NCI-H526 treated with DMSO at 0.1 percent for 48 hours (cell line): ENCODE measurements at regions not wholly inside any gene's neighbourhood (a gene's known extent, or its start where the extent isn't known, plus 50 kb on each side); places are given as distances from the start of the nearest gene placed in this dataset.
A peak's percentile ranks its signal among the peaks of the same experiment; 100 is the strongest.
"Not testable (repeated sequence)": the region's sequence is repeated elsewhere in the genome, so short reads cannot be mapped to it uniquely, and the experiment has no call there.

Experiments
- DNase-seq: peaks from one replicate; lab custom pipeline; 2025; lab: John Stamatoyannopoulos, UW

DNA sequence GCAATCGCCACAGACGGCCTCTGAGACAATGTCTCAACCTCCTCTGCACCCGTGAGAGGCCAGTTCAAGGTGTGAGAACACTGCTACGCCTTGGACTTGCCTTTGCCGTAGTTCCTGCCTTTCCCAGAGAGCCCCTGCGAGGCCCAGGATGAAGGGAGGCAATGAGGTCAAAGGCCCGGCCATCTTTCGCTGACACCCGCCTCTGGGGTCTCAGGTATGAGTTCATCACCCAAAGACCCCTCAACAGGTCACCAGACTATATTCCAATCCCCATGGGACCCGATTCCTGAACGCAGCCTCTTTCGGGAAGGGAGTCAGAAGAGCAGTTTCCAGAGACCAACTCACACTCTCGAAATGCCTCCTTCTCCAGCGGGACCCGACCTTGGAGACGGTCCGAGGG lies 573.5 kb downstream of the KCNJ18 start:
- no peak for DNase-seq

DNA sequence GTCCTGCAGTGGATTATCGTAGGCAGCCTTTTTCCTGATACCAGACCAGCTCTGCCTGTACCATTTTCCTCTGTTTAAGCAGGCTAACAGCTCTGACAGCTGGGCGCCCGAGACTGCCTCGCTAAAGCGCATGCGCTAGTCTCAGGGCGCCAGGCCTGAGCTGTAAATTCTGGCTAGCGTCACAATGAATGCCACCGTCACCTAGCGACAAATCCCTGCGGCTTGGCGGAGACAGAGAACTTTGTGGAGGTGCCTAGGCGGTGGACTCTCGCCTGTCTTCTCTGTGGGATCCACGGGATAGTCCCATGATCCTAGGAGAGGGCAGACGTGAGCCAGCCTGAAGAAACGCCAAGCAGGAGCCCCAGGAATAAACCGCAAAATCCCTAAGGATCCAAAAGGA lies 573.9 kb downstream of the KCNJ18 start:
- DNase-seq, result peak; percentile 51

DNA sequence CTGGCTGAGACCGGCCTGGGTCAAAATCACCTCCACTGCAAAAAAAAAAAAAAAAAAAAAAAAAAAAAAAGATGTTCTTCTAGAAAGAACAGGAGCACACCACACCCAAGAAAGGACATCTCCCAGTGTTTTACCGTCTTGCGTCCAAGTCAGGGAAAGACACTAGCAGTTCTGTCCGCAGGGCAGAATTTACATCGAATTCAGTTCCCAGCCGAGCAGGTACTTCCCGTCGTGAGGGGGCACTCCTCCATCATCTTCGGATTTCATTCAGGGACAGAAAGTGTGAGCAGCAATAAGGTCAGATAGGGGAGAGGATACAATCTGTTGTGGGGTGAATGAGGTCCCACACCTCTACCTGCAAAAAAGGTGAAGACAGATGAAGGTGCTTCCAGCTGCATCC lies 574.7 kb downstream of the KCNJ18 start:
- no peak for DNase-seq

DNA sequence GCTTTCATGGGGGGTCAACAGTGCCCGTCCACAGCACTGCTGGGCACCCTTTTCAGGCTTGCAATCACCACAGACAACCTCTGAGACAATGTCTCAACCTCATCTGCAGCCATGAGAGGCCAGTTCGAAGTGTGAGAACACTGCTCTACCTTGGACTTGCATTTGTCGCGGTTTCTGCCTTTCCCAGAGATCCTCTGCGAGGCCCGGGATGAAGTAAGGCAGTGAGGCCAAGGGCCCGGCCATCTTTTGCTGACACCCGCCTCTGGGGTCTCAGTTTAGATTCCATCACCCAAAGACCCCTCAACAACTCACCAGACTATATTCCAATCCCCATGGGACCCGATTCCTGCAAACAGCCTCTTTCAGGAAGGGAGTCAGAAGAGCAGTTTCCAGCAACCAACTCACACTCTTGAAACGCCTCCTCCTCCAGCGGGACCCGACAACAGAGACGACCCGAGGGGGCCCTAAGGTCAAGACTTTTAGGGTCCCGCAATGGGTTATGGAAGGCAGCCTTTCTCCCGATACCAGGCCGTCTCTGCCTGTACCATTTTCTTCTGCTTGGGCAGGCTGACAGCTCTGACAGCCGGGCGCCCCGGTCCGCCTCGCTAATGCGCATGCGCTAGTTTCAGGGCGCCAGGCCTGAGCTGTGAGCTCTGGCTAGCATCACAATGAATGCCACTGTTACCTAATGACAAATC lies 576.0 kb downstream of the KCNJ18 start:
- no peak for DNase-seq

DNA sequence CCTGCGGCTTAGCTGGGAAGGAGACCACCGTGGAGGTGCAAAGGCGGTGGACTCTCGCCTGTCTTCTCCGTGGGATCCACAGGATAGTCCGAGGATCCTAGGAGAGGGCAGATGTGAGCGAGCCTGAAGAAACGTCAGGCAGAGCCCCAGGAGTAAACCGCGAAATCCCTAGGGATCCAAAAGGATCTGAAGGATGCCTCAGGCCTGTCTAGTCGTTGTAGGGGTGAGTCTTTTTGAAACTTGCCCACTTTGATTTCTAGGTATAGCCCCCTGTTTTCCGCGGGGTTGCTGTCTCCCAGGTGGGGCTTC lies 576.5 kb downstream of the KCNJ18 start:
- no peak for DNase-seq

DNA sequence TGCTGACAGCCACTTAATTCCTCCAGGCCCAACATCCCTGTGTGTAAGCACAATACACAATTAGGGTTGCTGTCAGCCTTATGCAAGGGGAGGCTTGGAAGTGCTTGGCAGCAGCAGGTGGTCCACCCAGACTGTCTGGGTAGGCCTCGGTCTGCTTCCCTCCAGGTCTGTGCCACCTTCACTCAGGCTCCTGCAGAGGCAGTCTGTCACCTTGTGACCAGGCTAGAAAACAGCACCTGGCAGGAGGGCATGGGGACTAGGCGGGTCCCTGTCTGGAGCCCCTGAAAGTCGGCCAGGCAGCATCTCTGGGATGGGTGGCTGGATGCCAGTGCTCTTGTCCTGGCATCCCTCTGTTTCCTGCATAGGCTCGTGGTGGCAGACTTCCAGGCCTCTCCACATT lies 578.1 kb downstream of the KCNJ18 start:
- no peak for DNase-seq

DNA sequence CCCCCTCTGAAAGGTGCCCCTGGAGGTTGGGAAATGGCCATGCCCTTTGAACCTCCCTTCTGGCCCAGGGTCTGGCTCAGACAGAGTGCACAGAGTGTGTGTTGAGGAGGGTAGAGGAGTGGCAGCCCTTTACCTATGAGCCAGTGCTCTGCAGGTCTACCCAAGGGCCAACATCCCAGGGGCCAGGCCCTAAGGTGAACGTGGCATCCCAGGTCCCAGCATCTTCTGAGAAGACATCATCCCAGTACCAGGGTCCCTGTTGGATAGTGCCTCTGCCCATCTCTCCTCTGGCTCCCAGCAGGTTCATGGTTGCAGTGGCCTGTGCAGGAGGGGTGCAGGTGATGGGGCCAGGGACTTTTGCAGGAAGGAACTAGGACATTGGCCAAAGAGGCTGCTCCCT lies 578.5 kb downstream of the KCNJ18 start:
- DNase-seq, result not testable (repeated sequence)

DNA sequence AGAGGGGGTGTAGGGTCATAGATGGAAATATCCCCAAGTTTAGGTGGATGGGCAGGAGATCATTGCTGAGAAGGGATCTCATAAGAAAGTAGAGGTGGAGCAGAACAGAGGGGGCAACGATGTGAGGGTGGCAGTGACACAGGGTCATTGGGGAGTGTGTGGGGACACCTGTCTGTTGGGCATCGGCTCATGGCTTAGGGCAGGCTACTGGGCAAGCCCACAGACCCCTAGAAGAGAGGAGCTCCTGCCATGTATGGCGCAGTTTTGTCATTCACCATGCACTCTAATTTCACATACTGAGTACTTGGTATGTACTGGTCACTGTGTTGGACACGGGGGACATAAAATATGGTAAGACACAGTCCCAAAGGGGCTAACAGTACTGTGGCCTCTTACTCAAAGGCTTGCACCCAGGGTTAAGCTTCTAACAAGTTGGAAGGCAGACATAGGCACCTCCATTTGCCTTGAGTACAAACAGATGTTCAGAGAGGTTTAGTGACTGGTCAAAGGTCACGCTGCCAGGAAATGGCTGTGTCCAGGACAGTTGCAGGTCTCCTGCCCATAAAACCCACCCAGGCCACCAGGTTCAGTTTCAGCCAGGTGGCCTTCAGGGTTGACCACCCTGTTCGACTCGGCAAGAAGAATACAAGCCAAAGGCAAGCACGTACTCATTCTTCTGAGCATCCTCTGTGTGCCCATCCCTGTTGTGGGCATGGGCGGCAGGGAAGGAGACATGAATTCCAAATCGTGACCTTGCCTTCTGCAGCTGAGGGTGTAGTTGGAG lies 580.2 kb downstream of the KCNJ18 start:
- no peak for DNase-seq

DNA sequence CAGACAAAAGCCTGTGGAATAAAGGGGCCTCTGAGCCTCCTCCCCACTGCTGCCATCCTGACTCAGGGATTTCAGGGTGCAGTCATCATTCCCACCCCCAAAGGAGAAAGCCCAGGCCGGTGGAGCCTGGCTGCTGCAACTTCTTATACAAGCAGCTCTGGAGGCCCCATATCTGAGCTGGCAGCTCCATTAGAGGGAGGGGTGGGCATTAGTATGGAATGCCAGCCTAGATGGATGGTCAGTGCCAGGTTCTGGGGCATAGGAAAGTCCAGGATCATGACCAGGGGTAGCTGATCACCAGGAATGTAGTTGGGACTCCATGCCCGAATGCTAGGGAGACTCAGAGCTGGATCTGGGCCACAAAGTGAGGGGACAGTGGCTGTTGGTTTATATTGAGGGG lies 581.0 kb downstream of the KCNJ18 start:
- DNase-seq, result no peak

DNA sequence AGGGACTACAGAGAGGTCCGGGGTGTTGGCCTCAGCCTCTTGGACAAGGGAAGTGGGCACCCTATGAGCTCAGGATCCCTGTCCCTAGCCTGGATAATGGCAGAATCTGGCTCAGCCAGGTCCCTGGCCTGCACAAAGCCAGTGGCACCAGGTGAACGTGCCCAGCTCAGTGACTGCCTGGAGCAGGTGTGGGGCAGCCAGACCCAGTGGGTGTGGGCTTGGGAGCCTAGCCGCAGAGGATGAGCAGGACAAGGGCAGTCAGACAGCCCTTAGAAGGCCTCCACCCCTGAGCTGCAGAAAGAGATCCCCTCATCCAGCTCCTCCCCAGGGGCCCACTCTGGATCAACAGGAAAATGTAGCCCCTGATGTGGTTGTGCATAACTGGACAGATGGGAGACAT lies 585.3 kb downstream of the KCNJ18 start:
- no peak for DNase-seq

DNA sequence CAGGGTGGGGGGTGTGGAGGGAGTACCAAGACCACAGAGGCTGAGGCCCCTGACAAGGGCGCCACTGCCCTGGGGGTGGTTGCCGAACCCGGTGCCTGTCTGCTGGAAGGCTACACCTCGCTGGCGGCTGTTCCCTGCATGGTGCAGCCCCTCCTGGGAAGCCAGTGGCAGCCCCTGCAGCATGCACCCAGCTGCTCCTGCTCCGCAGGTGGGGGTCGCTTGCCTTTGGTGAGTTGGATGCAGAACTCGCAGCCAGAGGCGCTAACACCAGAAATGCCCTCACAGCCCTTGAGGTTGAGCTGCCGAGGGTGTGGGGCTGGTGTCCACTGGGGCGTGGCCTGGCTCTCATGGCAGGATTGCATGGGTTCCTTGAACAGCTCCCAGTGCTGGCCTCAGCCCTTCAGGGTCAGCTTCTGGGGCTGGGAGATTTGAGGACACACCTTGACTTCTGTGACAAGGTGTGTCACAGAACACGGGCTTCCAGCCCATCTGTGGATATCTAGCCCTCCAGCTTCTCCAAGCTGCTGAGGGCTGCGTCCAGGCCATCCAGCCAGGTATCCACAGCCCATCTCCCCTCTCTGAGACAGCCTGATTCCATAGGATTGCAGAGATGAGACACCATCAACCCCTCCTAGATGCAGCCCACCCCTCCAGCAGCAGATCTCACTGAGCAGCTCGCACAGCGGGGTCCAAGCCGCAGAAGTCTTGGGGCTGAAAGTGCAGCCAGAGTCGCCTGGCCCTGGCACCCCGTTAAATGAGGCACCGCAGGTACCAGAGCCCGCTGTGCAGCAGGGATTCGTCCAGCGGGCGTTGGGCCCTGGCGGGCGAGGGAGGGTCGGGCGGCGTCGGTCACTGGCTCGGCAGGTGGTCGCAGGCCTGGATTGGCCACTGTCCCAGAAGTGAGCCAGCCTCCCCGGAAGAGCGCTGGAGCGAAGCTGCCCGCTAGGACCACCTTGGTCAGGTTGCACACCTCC lies 586.3 kb downstream of the KCNJ18 start:
- no peak for DNase-seq

DNA sequence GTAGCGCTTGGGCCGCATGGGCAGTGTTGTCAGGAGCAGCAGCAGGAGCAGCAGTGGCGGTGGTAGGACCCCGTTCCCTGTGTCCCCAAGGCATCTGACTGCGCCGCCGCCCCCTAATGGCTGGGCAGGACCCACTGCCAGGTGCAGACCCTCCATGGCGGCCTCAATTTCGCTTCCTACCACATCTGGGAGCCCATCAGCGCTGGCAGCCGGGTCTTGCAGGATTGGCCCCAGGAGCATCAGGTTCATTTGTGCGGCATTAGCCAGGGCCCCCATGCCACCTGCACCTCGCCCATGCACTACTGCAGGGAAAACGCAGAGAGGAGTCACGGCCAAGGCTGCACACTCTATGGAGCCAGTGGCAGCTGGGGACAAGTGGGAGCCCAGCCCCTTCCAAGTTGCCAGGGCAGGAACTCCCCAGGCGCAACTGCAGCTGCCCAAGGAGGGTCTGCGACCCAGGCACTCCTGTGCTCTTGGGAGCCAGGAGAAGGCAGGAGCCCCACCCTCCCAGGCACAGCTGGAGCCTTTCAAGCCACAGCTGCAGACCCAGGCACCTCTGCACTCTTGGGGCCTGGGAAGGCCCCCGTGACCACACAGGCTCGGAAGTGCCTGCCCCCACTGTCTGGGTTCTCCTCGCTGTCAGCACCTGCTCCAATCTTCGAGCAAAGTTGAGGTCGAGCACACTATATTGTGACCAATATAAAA lies 594.2 kb downstream of the KCNJ18 start:
- no peak for DNase-seq

DNA sequence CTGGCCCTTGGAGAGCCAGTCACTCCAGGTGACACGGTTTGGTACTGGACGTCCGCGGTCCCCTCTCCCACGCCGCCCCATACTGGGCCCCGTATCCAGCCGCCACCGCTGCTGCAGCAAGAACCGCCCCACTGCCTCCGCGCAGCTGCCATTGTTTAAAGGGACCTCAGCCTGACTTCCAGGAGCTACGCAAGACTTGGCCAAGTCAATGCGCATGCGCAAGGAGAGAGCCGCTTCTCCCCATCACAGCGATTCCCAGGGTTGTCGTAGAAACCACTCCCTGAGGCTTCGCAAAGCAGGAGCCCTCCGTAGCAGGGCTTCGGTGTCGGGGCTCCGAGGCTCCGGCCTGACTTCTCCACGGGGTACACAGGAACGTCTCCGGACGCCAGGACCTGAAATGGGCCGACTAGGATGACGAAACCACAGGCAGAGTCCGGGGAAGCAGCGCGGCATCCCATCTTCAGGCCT lies 606.2 kb downstream of the KCNJ18 start:
- not testable (repeated sequence) for DNase-seq

DNA sequence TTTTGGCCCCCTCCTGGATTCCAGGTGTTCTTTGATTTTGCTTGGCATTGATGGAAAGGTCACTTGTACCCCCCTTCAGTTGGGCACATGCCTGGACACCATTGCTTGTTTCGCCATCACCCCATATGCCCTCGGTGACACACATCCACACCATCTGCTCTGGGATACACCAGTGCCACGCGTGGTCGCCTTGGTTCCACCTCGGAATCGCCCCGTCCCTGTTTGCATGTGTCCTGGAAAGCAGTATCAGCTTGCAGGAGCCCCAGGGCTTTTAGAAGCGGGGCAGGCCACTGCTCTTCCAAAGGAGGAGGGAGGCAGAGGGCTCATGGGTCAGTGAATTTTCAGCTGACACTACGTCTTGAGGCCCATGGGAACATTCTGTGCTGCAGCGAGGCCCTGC lies 607.9 kb downstream of the KCNJ18 start:
- no peak for DNase-seq

DNA sequence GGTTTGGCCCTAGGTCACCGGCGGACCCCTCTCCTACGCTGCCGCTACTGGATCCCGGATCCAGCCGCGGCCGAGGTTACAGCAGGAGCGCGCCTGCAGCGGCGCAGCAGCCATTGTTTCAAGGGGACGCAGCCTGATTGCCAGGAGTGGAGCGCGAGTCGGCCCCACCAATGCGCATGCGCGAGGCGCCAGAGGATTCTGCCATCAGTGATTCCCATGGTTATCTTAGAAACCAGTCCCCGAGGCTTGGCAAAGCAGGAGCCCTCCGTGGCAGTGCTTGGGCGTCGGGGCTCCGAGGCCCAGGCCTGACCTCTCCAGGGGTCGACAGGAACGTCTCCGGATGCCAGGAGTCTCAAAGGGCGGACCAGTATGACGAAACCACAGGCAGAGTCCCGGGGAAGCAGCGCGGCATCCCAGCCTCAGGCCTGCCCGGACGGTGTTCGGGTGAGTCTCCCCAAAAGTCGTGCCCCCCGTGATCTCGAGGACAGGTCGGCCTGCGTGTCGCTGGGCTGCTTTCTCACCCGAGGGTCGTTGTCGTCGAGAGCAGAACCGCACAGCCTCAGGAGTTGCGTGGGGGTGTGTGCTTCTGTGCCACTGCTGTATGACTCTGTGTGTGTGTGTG lies 608.5 kb downstream of the KCNJ18 start:
- DNase-seq, result no peak

DNA sequence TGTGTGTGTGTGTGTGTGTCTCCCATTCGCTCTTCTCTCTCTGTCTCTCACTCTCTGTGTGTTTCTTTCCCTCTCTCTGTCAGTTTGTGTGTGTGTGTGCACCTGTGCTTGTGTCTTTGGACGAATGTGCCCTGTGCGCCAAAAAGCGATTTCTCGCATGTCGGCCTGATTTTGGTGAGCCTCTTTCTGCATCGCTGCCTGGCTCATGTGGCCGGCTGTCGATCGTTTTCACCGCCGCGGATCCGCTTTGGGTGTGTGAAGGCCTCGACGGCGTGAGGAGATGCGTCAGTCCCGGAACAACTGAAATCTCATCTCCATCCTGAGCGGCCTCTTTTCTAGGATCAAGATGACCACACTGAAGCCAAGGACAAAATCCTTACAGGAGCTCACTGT lies 609.0 kb downstream of the KCNJ18 start:
- DNase-seq, result no peak

DNA sequence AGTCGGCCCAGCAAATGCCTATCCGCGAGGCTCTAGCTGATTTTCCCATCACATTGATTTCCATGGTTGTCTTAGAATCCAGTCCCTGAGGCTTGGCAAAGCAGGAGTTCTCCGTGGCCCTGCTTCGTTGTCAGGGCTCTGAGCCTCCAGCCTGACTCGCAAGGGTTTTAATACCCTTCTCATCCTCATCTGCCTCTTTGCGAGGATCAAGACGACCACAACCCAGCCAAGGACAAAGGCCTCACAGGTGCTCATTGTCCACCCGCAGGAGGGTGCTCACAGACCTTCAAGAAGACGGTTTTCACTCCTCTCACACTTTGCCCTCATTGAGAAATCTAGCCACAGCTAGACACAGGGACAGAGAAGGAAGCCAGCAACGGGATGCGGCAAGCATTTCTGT lies 610.8 kb downstream of the KCNJ18 start:
- no peak for DNase-seq

DNA sequence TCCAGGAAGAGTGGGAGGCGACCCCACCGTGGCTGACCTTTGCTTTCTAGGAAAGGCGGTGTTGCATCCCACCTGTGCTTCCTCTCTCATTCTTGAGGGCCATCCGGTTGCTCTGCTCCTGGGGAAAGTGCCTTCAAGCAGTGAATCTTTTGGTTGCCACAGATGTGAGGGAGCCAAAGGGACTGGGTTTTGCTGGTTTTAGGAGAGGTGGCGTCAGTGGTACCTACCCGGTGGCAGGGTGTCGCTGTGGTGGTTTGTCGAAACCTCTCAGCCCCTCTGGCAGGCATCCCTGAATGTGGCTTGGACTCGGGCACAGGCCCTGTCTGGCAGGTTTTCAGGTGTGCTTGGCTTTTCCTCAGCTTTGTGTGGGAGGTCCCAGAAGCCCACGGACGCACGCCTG lies 611.5 kb downstream of the KCNJ18 start:
- no peak for DNase-seq

DNA sequence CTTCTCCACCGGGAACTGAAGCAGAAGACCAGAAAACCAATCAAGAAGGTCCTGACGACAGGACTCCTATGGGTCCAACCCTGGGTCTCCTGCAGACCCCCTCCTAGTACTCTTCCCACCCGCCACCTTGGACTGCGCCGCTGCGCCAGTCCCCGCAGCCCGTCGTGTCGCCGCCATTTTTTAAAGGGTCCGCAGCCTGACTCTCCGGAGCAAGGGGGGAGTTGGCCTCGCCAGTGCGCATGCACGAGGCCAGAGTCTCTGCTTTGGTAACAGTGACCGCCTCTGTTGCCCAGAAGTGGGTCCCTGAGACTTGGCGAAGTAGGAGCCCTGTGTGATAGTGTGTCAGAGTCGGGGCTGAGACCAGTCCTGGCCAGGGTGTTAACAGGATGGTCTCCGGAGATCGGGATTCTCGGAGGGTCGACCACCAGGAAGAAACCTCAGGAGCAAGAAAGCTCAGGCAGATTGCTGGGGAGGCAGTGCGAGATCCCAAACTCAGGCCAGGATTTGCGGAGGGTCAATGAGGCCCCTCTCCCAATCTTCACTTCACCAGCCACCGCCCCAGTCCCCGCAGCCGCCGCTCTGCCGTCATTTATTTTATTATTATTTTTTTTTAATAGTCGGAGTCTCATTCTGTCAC lies 612.5 kb downstream of the KCNJ18 start:
- no peak for DNase-seq

DNA sequence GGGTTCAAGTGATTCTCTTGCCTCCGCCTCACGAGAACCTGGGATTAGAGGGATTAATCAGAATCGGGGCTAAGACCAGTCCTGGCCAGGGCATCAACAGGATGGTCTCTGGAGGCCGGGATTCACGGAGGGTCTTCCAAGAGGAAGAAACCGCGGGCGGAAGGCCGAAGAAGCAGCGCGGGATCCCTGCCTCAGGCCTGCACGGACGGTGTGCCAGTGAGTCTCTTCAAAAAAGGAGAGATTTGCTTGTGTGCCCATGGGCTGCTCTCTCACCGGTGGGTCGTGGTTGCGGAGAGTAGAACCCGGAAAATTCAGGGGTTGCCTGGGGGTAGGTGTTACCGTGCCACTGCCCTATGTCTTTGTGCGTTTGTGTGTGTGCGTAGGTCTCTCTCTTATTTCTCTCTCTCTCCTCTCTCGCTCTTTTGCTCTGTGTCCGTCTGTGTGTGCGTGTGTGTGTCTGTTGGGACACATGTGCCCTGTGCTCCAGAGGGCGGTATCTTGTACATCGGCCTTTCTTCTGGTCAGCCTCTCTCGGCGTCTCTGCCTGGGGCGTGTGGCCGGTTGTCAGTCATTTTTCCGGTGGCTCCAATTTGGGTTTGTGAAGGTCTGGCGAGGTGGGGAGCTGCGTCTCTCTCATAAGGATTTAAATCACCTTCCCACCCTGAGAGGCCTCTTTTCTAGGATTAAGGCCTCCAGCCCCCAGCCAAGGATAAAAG lies 613.2 kb downstream of the KCNJ18 start:
- DNase-seq, result no peak
